IMR-90 (cell line): ENCODE measurements at regions not wholly inside any gene's neighbourhood (a gene's known extent, or its start where the extent isn't known, plus 50 kb on each side); places are given as distances from the start of the nearest gene placed in this dataset.
A peak's percentile ranks its signal among the peaks of the same experiment; 100 is the strongest.

Experiments
- ATAC-seq: fragments of 200-7000 bp; cut with Tn5 transposase; 2 replicates; pipeline ENCODE4 v1.9.1; 2020; ENCODE audit warnings: low read depth, mild to moderate bottlenecking, moderate library complexity
- BruUV-seq: library from RNA; stranded (reverse); fragments of 400-500 nt; replicated peaks from 2 replicates; lab custom pipeline; 2021; lab: Mats Ljungman, UMichigan
- CTCF ChIA-PET: fragments of 300-600 bp; formaldehyde crosslinking; extraction: SDS; loops from one replicate; lab custom pipeline; 2021; ENCODE audit warnings: antibody characterized with exemption; lab: Yijun Ruan, JAX
- POLR2A ChIA-PET: fragments of 300-600 bp; sonication (Branson Sonifier 250); formaldehyde crosslinking; loops from one replicate; lab custom pipeline; 2022; ENCODE audit warnings: antibody characterized with exemption; ENCODE audit not compliant: unreplicated experiment; lab: Charles Lee
- DNase-seq: peaks from one replicate; pipeline ENCODE4 v3.0.0; 2013
- H2AFZ ChIP-seq: replicated peaks from 2 replicates; pipeline ENCODE3; 2013; ENCODE audit warnings: low read length, mild to moderate bottlenecking; ENCODE audit not compliant: poor library complexity
- H2AK5ac ChIP-seq: 2 replicates; pipeline ENCODE4 v1.6.1; 2013; ENCODE audit warnings: low read depth, low read length, inconsistent platforms
- H2AK9ac ChIP-seq: replicated peaks from 2 replicates; pipeline ENCODE3; 2013; ENCODE audit warnings: mild to moderate bottlenecking, low read depth, low read length, moderate library complexity; ENCODE audit not compliant: poor library complexity
- H2BK120ac ChIP-seq: 2 replicates; pipeline ENCODE4 v1.6.1; 2013; ENCODE audit warnings: low read depth, low read length, inconsistent platforms
- H2BK15ac ChIP-seq: 3 replicates; pipeline ENCODE4 v1.6.1; 2013; ENCODE audit warnings: low read depth, low read length, inconsistent platforms
- H2BK20ac ChIP-seq: 2 replicates; pipeline ENCODE4 v1.6.1; 2013; ENCODE audit warnings: low read depth, mild to moderate bottlenecking, inconsistent platforms, low read length, moderate library complexity
- H2BK5ac ChIP-seq: 2 replicates; pipeline ENCODE4 v1.6.1; 2013; ENCODE audit warnings: mild to moderate bottlenecking, low read depth, low read length, inconsistent platforms; ENCODE audit not compliant: poor library complexity, severe bottlenecking
- H3K14ac ChIP-seq: replicated peaks from 2 replicates; pipeline ENCODE4 v1.6.1; 2013; ENCODE audit warnings: low read depth, low read length, inconsistent platforms
- H3K18ac ChIP-seq: 2 replicates; pipeline ENCODE4 v1.6.1; 2013; ENCODE audit warnings: low read depth, low read length, control low read depth
- H3K23ac ChIP-seq: 2 replicates; pipeline ENCODE4 v1.6.1; 2013; ENCODE audit warnings: low read depth, low read length, inconsistent platforms
- H3K27ac ChIP-seq: 2 replicates; pipeline ENCODE4 v1.5.1; 2013; ENCODE audit warnings: mild to moderate bottlenecking, control low read depth, low read length; ENCODE audit not compliant: insufficient read depth
- H3K27me3 ChIP-seq: 2 replicates; pipeline ENCODE4 v1.6.1; 2013; ENCODE audit warnings: low read length; ENCODE audit not compliant: control insufficient read depth, insufficient read depth
- H3K36me3 ChIP-seq: 2 replicates; pipeline ENCODE4 v1.6.1; 2013; ENCODE audit warnings: low read length, mixed read lengths; ENCODE audit not compliant: control insufficient read depth, insufficient read depth
- H3K4ac ChIP-seq: 2 replicates; pipeline ENCODE4 v1.6.1; 2013; ENCODE audit warnings: low read depth, low read length, inconsistent platforms
- H3K4me1 ChIP-seq: 2 replicates; pipeline ENCODE4 v1.6.1; 2013; ENCODE audit warnings: low read length, mixed read lengths; ENCODE audit not compliant: control insufficient read depth, insufficient read depth
- H3K4me2 ChIP-seq: 2 replicates; pipeline ENCODE4 v1.6.1; 2013; ENCODE audit warnings: low read depth, mild to moderate bottlenecking, control low read depth, low read length, moderate library complexity
- H3K4me3 ChIP-seq: 2 replicates; pipeline ENCODE4 v1.5.1; 2013; ENCODE audit warnings: low read depth, mild to moderate bottlenecking, control low read depth, low read length, moderate library complexity; ENCODE audit not compliant: insufficient read depth
- H3K56ac ChIP-seq: 2 replicates; pipeline ENCODE4 v1.6.1; 2013; ENCODE audit warnings: low read length, inconsistent platforms; ENCODE audit not compliant: insufficient read depth; ENCODE audit errors: extremely low read depth
- H3K79me1 ChIP-seq, 2 experiments: 2 replicates each; pipeline ENCODE4 v1.6.1; 2013; ENCODE audit warnings: low read length in 2 of 2, inconsistent platforms in 1 of 2, low read depth in 1 of 2
- H3K9ac ChIP-seq: 2 replicates; pipeline ENCODE4 v1.6.1; 2013; ENCODE audit warnings: low read depth, low read length, control low read depth
- H3K9me1 ChIP-seq: 2 replicates; pipeline ENCODE4 v1.6.1; 2013; ENCODE audit warnings: low read length, inconsistent platforms; ENCODE audit not compliant: insufficient read depth
- H3K9me3 ChIP-seq: 2 replicates; pipeline ENCODE4 v1.6.1; 2013; ENCODE audit warnings: low read length; ENCODE audit not compliant: control insufficient read depth, insufficient read depth
- H4K20me1 ChIP-seq: 2 replicates; pipeline ENCODE4 v1.6.1; 2013; ENCODE audit warnings: low read length, inconsistent platforms; ENCODE audit not compliant: insufficient read depth
- H4K5ac ChIP-seq: 2 replicates; pipeline ENCODE4 v1.6.1; 2013; ENCODE audit warnings: mild to moderate bottlenecking, low read depth, low read length, control low read depth
- H4K8ac ChIP-seq, 2 experiments: 2 replicates each; pipeline ENCODE4 v1.6.1; 2013; ENCODE audit warnings: low read depth in 2 of 2, low read length in 2 of 2, control low read depth in 1 of 2, inconsistent platforms in 1 of 2
- H4K91ac ChIP-seq: 2 replicates; pipeline ENCODE4 v1.6.1; 2013; ENCODE audit warnings: low read depth, low read length, inconsistent platforms; ENCODE audit not compliant: insufficient read depth
- BHLHE40 ChIP-seq: fragments of 150-350 bp; IDR thresholded peaks from 2 replicates; pipeline ENCODE4 v1.6.1; 2016; ENCODE audit warnings: mild to moderate bottlenecking, low read depth, low read length
- CEBPB ChIP-seq: IDR thresholded peaks from 2 replicates; pipeline ENCODE4 v1.6.1; 2012; ENCODE audit warnings: low read depth, low read length, improper control_type of control experiment
- CHD1 ChIP-seq: IDR thresholded peaks from 2 replicates; pipeline ENCODE4 v1.6.1; 2012; ENCODE audit warnings: low read depth, low read length, improper control_type of control experiment
- CTCF ChIP-seq: conservative IDR thresholded peaks from 2 replicates; pipeline ENCODE4 v1.5.1; 2012; ENCODE audit warnings: mild to moderate bottlenecking, low read depth, low read length, improper control_type of control experiment
- ELK1 ChIP-seq: fragments of 150-350 bp; IDR thresholded peaks from 2 replicates; pipeline ENCODE4 v1.6.1; 2016; ENCODE audit warnings: low read depth, mild to moderate bottlenecking, low read length, moderate library complexity, borderline replicate concordance
- FOS ChIP-seq: fragments of 150-350 bp; IDR thresholded peaks from 2 replicates; pipeline ENCODE4 v1.6.1; 2016; ENCODE audit warnings: low read depth, low read length
- MAFK ChIP-seq: IDR thresholded peaks from 2 replicates; pipeline ENCODE4 v1.6.1; 2012; ENCODE audit warnings: low read depth, low read length, improper control_type of control experiment
- MAZ ChIP-seq: IDR thresholded peaks from 2 replicates; pipeline ENCODE4 v1.6.1; 2012; ENCODE audit warnings: low read depth, mild to moderate bottlenecking, low read length, improper control_type of control experiment, moderate library complexity, borderline replicate concordance
- MXI1 ChIP-seq: IDR thresholded peaks from 2 replicates; pipeline ENCODE4 v1.6.1; 2012; ENCODE audit warnings: low read depth, mild to moderate bottlenecking, low read length, moderate library complexity, borderline replicate concordance
- NFE2L2 ChIP-seq: fragments of 150-350 bp; IDR thresholded peaks from 2 replicates; pipeline ENCODE4 v1.6.1; 2016; ENCODE audit warnings: low read depth, mild to moderate bottlenecking, low read length
- POLR2A ChIP-seq: IDR thresholded peaks from 2 replicates; pipeline ENCODE4 v1.6.1; 2012; ENCODE audit warnings: mild to moderate bottlenecking, low read depth, low read length
- RAD21 ChIP-seq: IDR thresholded peaks from 2 replicates; pipeline ENCODE4 v1.6.1; 2012; ENCODE audit warnings: low read length, improper control_type of control experiment
- RCOR1 ChIP-seq: IDR thresholded peaks from 2 replicates; pipeline ENCODE4 v1.6.1; 2012; ENCODE audit warnings: mild to moderate bottlenecking, low read length, improper control_type of control experiment; ENCODE audit not compliant: insufficient replicate concordance
- RFX5 ChIP-seq: IDR thresholded peaks from 2 replicates; pipeline ENCODE4 v1.8.0; 2012; ENCODE audit warnings: low read depth, mild to moderate bottlenecking, low read length, moderate library complexity
- SMC3 ChIP-seq: fragments of 150-350 bp; IDR thresholded peaks from 2 replicates; pipeline ENCODE4 v1.6.1; 2016; ENCODE audit warnings: low read depth, mild to moderate bottlenecking, antibody characterized with exemption, low read length, moderate library complexity
- WGBS, 2 experiments: methylation state at CpG; one replicate each; pipeline versions ENCODE4 v1.1.5 to v1.1.7; 2013; ENCODE audit warnings: missing lambda C conversion rate in 2 of 2; ENCODE audit not compliant: insufficient read length in 1 of 2; ENCODE audit errors: extremely low coverage in 2 of 2; 5-methylcytosine and 5-hydroxymethylcytosine counted together
- dilution Hi-C: fragments of 300-500 bp; cut with HindIII; formaldehyde crosslinking; loops from one replicate; pipeline ENCODE4 v1.14.3; 2018; ENCODE audit warnings: low sequenced_read_pairs; ENCODE audit not compliant: unreplicated experiment
- in situ Hi-C: fragments of 300-500 bp; cut with MboI; formaldehyde crosslinking; loops from 3 replicates; pipeline ENCODE4 v1.14.3; 2019; ENCODE audit warnings: low sequenced_read_pairs, inconsistent platforms, mixed read lengths
- intact Hi-C: fragments of 100-400 bp; cut with micrococcal nuclease; formaldehyde crosslinking; loops from 2 replicates; pipeline ENCODE4 v1.10.0; 2022
- TF ChIP-seq, protein P1 (sequence below): fragments of 150-350 bp; IDR thresholded peaks from 2 replicates; pipeline ENCODE4 v1.6.1; 2017; ENCODE audit warnings: mild to moderate bottlenecking, antibody characterized with exemption, low read length, low read depth

GRCh38 chr2:43142921-43143438 lies 83.4 kb downstream of the ZFP36L2 start:
- WGBS, 2 experiments, result 100% methylated on average over 3 of the region's 7 CpGs; no CpG with 5 or more reads in 1 of the 2 experiments
- in situ Hi-C loops, result no loop called here
- no peak overlapping the region for H3K4ac ChIP-seq

More at GRCh38 chr2:43142921-43143438, 83.4 kb downstream of the ZFP36L2 start:
- Histone ChIP-seq H3K4me1 (peaks cover 2% of the 10 kb centered on the region; the same call in 1 of the 2 replicates), H3K9ac (no peak overlapping the region), H2AFZ (peak overlapping the region; percentile 58), H3K27me3 (no peaks in the 10 kb centered on the region), H3K18ac (no peak overlapping the region; the same call in 1 of the 2 replicates), H2BK20ac (no peak overlapping the region), H4K91ac (0 out of 2 replicates have a peak overlapping the region, but pooled peaks have one; percentile 6), H4K8ac (no peak overlapping the region), H3K23ac (no peak overlapping the region), H2BK120ac (no peak overlapping the region), H3K4me3 (no peak overlapping the region), H3K56ac (no peak overlapping the region), H3K36me3 (no peaks in the 10 kb centered on the region), H2AK5ac (0 out of 2 replicates have a peak overlapping the region, but pooled peaks have one; percentile 20), H3K9me1 (peaks cover 6% of the 10 kb centered on the region; the same call in 1 of the 2 replicates), H3K14ac (no peak overlapping the region), H2BK15ac (no peak overlapping the region), H2BK5ac (no peak overlapping the region), H3K27ac (no peak overlapping the region), H2AK9ac (peak overlapping the region; percentile 52), H4K20me1 (no peaks in the 10 kb centered on the region), H3K4me2 (no peak overlapping the region), H3K79me1 (no peaks in the 10 kb centered on the region), H3K9me3 (no peaks in the 10 kb centered on the region), H4K5ac (no peak overlapping the region)
- BruUV-seq, result no TSS peak
- intact Hi-C loops (no loop called here), dilution Hi-C loops (no loop called here)
- ChIA-PET POLR2A (interaction anchor here (0.6 kb wide), 1 partner anchor 77 kb away, joined by 3 read pairs; no protein-coding TSS in a partner anchor), CTCF (no interaction called here)
- ATAC-seq, result no peak
- DNase-seq, result no peak
- no peak for TF ChIP-seq FOS
- no peak for TF ChIP-seq SMC3
- TF ChIP-seq MAZ, result no peak
- TF ChIP-seq RCOR1, result no peak
- no peak for TF ChIP-seq RFX5
- no peak for TF ChIP-seq CEBPB
- TF ChIP-seq BHLHE40, result no peak
- TF ChIP-seq, protein P1, sequence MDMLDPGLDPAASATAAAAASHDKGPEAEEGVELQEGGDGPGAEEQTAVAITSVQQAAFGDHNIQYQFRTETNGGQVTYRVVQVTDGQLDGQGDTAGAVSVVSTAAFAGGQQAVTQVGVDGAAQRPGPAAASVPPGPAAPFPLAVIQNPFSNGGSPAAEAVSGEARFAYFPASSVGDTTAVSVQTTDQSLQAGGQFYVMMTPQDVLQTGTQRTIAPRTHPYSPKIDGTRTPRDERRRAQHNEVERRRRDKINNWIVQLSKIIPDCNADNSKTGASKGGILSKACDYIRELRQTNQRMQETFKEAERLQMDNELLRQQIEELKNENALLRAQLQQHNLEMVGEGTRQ, result peak; percentile 60; the same call in 1 of the 2 replicates
- no peak for TF ChIP-seq CHD1
- TF ChIP-seq ELK1, result no peak
- TF ChIP-seq CTCF, result no peak
- no peak for TF ChIP-seq NFE2L2
- TF ChIP-seq POLR2A, result no peak
- TF ChIP-seq MAFK, result no peak
- peak; percentile 17; the same call in 1 of the 2 replicates for TF ChIP-seq RAD21
- no peak for TF ChIP-seq MXI1
